GM19351 (cell line): ENCODE measurements at regions not wholly inside any gene's neighbourhood (a gene's known extent, or its start where the extent isn't known, plus 50 kb on each side); places are given as distances from the start of the nearest gene placed in this dataset.
"Not testable (repeated sequence)": the region's sequence is repeated elsewhere in the genome, so short reads cannot be mapped to it uniquely, and the experiment has no call there.

Experiments
- ATAC-seq: cut with Tn5 transposase; IDR thresholded peaks from one replicate; pipeline ENCODE4 v1.9.1; 2021; ENCODE audit warnings: mild to moderate bottlenecking, moderate library complexity; ENCODE audit not compliant: unreplicated experiment

- ATAC-seq: no peak
These were observed 117.2 kb downstream of the IPO8 start for GRCh38 chr12:30578426-30578825.

GRCh38 chr12:30573145-30573544 lies 122.5 kb downstream of the IPO8 start:
- ATAC-seq: no peak

GRCh38 chr12:30570211-30570890 lies 125.3 kb downstream of the IPO8 start:
- no peak for ATAC-seq

- ATAC-seq: no peak
These were observed 126.2 kb downstream of the IPO8 start for GRCh38 chr12:30569426-30569825.

- ATAC-seq: no peak
These were observed 127.2 kb downstream of the IPO8 start for GRCh38 chr12:30568453-30568852.

- no peak for ATAC-seq
These were observed 128.6 kb downstream of the IPO8 start for GRCh38 chr12:30567082-30567481.

- no peak for ATAC-seq
These were observed 131.3 kb downstream of the IPO8 start for GRCh38 chr12:30564394-30564793.

- ATAC-seq: no peak
These were observed 147.5 kb downstream of the IPO8 start for GRCh38 chr12:30548203-30548602.

- no peak for ATAC-seq
These were observed 149.5 kb downstream of the IPO8 start for GRCh38 chr12:30546121-30546520.

GRCh38 chr12:30544704-30545103 lies 151.0 kb downstream of the IPO8 start:
- ATAC-seq: not testable (repeated sequence)

- no peak for ATAC-seq
These were observed 158.4 kb downstream of the IPO8 start for GRCh38 chr12:30537228-30537627.

GRCh38 chr12:30533558-30534265 lies 162.0 kb downstream of the IPO8 start:
- no peak for ATAC-seq

GRCh38 chr12:30531731-30532678 lies 163.7 kb downstream of the IPO8 start:
- no peak for ATAC-seq

GRCh38 chr12:30529489-30530269 lies 166.0 kb downstream of the IPO8 start:
- ATAC-seq: no peak

GRCh38 chr12:30525171-30525570 lies 170.5 kb downstream of the IPO8 start:
- no peak for ATAC-seq

- not testable (repeated sequence) for ATAC-seq
These were observed 175.4 kb downstream of the IPO8 start for GRCh38 chr12:30520285-30520684.

- no peak for ATAC-seq
These were observed 176.1 kb downstream of the IPO8 start for GRCh38 chr12:30519535-30519934.

GRCh38 chr12:30517320-30517719 lies 178.3 kb downstream of the IPO8 start:
- no peak for ATAC-seq

GRCh38 chr12:30515351-30515750 lies 180.3 kb downstream of the IPO8 start:
- ATAC-seq: no peak

- no peak for ATAC-seq
These were observed 181.0 kb downstream of the IPO8 start for GRCh38 chr12:30514666-30515065.
